ENCODE measurements at regions not wholly inside any gene's neighbourhood (a gene's known extent, or its start where the extent isn't known, plus 50 kb on each side); places are given as distances from the start of the nearest gene placed in this dataset.

DNA sequence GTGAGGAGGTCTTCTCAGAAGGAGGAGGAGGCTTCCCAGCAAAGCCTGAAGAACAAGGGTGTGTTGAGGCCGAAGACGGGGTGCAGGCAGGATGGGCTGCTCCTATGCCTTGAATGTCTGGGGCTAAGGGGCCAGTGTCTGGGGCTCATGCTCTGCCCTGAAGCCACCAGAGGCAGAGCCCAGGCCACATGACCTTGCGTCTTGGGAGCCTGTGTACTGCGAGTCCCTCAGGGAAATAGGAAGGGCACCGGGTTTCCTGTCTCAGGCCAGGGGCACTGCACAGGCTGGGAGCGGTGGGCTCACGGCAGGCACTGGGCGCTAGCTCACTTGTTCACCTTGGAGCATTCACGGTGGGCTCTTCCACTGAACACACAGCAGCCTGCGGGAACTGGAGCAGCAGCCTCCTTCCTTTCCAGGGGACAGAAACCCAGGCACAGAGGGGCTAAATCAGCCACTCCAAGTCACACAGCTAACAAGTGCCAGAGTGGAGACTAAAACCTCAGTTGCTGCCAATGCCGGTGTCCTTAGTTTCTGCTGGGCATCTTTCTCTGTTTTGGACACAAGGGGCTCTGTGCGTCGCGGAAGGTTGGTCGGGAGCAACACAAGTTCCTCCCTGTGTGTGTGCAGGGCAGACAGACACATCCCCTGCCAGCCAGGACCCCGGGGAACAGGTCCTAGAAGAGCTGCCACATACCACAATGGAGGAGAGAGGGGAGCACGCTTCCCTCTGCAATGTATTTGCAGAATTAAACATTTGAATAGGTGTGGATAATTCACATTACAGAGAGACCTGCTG lies 104.8 kb upstream of the C1orf174 start:
- H4K20me1 ChIP-seq (ENCODE audit: insufficient read depth, low read length): no peaks in the 10 kb centered on the region
- DNase-seq (ENCODE audit: low read depth) (no peak), FAIRE-seq (no peak)
- Mint-ChIP-seq H3K9me3 (ENCODE audit: unreplicated experiment) (peaks cover 17% of the 10 kb centered on the region), H3K4me1 (ENCODE audit: low read depth, unreplicated experiment) (no peaks in the 10 kb centered on the region), H3K36me3 (ENCODE audit: low read depth, unreplicated experiment) (no peaks in the 10 kb centered on the region), H3K27me3 (ENCODE audit: low read depth, unreplicated experiment) (peaks cover 3% of the 10 kb centered on the region), H3K27ac (ENCODE audit: unreplicated experiment) (no peak overlapping the region), H3K4me3 (ENCODE audit: unreplicated experiment) (no peak overlapping the region)
- no peaks in the 10 kb centered on the region for H3K27me3 ChIP-seq (ENCODE audit: insufficient read depth, low read length)
- H3K27ac ChIP-seq (ENCODE audit: low read depth, low read length): no peak overlapping the region
- H3K9ac ChIP-seq (ENCODE audit: low read length): no peak overlapping the region
- H3K9me3 ChIP-seq (ENCODE audit: insufficient read depth, low read depth, low read length): no peaks in the 10 kb centered on the region
- no peaks in the 10 kb centered on the region for H3K36me3 ChIP-seq (ENCODE audit: insufficient read depth, low read length)
- no peak overlapping the region for H2AFZ ChIP-seq (ENCODE audit: low read depth, low read length)
- no peaks in the 10 kb centered on the region for H3K4me1 ChIP-seq (ENCODE audit: insufficient read depth, low read length)
- no peak overlapping the region for H3K4me2 ChIP-seq (ENCODE audit: low read length)
- H3K4me3 ChIP-seq (ENCODE audit: insufficient read depth, low read depth, low read length): no peak overlapping the region
- H3K79me2 ChIP-seq (ENCODE audit: insufficient read depth, low read length): no peaks in the 10 kb centered on the region
- TF ChIP-seq EZH2 (IDR thresholded peaks at IDR 0.05; ENCODE audit: insufficient read depth, low read length): no peak
- TF ChIP-seq, protein P1, sequence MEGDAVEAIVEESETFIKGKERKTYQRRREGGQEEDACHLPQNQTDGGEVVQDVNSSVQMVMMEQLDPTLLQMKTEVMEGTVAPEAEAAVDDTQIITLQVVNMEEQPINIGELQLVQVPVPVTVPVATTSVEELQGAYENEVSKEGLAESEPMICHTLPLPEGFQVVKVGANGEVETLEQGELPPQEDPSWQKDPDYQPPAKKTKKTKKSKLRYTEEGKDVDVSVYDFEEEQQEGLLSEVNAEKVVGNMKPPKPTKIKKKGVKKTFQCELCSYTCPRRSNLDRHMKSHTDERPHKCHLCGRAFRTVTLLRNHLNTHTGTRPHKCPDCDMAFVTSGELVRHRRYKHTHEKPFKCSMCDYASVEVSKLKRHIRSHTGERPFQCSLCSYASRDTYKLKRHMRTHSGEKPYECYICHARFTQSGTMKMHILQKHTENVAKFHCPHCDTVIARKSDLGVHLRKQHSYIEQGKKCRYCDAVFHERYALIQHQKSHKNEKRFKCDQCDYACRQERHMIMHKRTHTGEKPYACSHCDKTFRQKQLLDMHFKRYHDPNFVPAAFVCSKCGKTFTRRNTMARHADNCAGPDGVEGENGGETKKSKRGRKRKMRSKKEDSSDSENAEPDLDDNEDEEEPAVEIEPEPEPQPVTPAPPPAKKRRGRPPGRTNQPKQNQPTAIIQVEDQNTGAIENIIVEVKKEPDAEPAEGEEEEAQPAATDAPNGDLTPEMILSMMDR (IDR thresholded peaks at IDR 0.05; ENCODE audit: insufficient read depth, low read depth, low read length): no peak

- no peaks in the 10 kb centered on the region for H3K9me3 ChIP-seq (ENCODE audit: insufficient read depth, low read depth, low read length)
- no peak for TF ChIP-seq EZH2 (IDR thresholded peaks at IDR 0.05; ENCODE audit: insufficient read depth, low read length)
- TF ChIP-seq, protein P1 (IDR thresholded peaks at IDR 0.05; ENCODE audit: insufficient read depth, low read depth, low read length): no peak
- H3K9ac ChIP-seq (ENCODE audit: low read length): no peak overlapping the region
- no peaks in the 10 kb centered on the region for H3K36me3 ChIP-seq (ENCODE audit: insufficient read depth, low read length)
- FAIRE-seq (no peak), DNase-seq (ENCODE audit: low read depth) (no peak)
- no peaks in the 10 kb centered on the region for H4K20me1 ChIP-seq (ENCODE audit: insufficient read depth, low read length)
- Mint-ChIP-seq H3K4me3 (ENCODE audit: unreplicated experiment) (no peak overlapping the region), H3K4me1 (ENCODE audit: low read depth, unreplicated experiment) (no peaks in the 10 kb centered on the region), H3K27ac (ENCODE audit: unreplicated experiment) (no peak overlapping the region), H3K36me3 (ENCODE audit: low read depth, unreplicated experiment) (no peaks in the 10 kb centered on the region), H3K9me3 (ENCODE audit: unreplicated experiment) (peaks cover 17% of the 10 kb centered on the region), H3K27me3 (ENCODE audit: low read depth, unreplicated experiment) (peaks cover 3% of the 10 kb centered on the region)
- H3K79me2 ChIP-seq (ENCODE audit: insufficient read depth, low read length): no peaks in the 10 kb centered on the region
- H2AFZ ChIP-seq (ENCODE audit: low read depth, low read length): no peak overlapping the region
- H3K27me3 ChIP-seq (ENCODE audit: insufficient read depth, low read length): no peaks in the 10 kb centered on the region
- no peak overlapping the region for H3K4me2 ChIP-seq (ENCODE audit: low read length)
- H3K27ac ChIP-seq (ENCODE audit: low read depth, low read length): no peak overlapping the region
- no peaks in the 10 kb centered on the region for H3K4me1 ChIP-seq (ENCODE audit: insufficient read depth, low read length)
- H3K4me3 ChIP-seq (ENCODE audit: insufficient read depth, low read depth, low read length): no peak overlapping the region
These were observed 105.4 kb upstream of the C1orf174 start for GRCh38 chr1:4005431-4005830.
